ENCODE measurements at regions not wholly inside any gene's neighbourhood (a gene's known extent, or its start where the extent isn't known, plus 50 kb on each side); places are given as distances from the start of the nearest gene placed in this dataset.

DNA sequence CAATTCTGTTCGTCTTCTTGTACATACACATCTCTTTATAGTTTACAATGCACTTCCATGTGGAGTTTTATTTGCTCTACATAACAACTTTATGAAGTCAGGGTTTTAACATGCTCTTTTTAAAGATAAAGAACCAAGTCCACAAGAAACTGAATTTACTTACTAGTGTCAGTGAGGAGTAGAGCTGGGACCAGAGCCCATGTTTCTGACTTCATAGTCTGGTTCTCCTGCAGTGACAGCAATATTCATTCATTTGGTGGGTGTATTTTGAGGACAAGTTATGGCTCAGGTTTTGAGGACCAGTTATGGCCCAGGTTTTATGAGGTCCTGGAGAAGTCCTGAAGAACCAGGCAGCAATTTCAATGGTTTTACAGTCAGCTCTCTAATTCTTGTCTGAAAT lies 481.9 kb upstream of the TNC start:
- no peak overlapping the region for H3K4me3 ChIP-seq
- no peaks in the 10 kb centered on the region for H3K9me3 ChIP-seq
- DNase-seq: no peak
- no peaks in the 10 kb centered on the region for H3K27me3 ChIP-seq
- TF ChIP-seq, protein P1, sequence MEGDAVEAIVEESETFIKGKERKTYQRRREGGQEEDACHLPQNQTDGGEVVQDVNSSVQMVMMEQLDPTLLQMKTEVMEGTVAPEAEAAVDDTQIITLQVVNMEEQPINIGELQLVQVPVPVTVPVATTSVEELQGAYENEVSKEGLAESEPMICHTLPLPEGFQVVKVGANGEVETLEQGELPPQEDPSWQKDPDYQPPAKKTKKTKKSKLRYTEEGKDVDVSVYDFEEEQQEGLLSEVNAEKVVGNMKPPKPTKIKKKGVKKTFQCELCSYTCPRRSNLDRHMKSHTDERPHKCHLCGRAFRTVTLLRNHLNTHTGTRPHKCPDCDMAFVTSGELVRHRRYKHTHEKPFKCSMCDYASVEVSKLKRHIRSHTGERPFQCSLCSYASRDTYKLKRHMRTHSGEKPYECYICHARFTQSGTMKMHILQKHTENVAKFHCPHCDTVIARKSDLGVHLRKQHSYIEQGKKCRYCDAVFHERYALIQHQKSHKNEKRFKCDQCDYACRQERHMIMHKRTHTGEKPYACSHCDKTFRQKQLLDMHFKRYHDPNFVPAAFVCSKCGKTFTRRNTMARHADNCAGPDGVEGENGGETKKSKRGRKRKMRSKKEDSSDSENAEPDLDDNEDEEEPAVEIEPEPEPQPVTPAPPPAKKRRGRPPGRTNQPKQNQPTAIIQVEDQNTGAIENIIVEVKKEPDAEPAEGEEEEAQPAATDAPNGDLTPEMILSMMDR (IDR thresholded peaks at IDR 0.05): no peak
- TF ChIP-seq POLR2A (IDR thresholded peaks at IDR 0.05) (no peak), EP300 (IDR thresholded peaks at IDR 0.05) (no peak)
- H3K27ac ChIP-seq: no peak overlapping the region
- WGBS, 3 donors: 69 to 82% (median 79%) methylated on average over 1 of the region's 1 CpG
- intact Hi-C loops (cut with DNase I): loop anchor here (10.0 kb wide), 2 partner anchors 1045 to 1055 kb away; no protein-coding TSS in a partner anchor
- no peaks in the 10 kb centered on the region for H3K4me1 ChIP-seq (ENCODE audit: insufficient read depth)
- H3K36me3 ChIP-seq: no peaks in the 10 kb centered on the region

DNA sequence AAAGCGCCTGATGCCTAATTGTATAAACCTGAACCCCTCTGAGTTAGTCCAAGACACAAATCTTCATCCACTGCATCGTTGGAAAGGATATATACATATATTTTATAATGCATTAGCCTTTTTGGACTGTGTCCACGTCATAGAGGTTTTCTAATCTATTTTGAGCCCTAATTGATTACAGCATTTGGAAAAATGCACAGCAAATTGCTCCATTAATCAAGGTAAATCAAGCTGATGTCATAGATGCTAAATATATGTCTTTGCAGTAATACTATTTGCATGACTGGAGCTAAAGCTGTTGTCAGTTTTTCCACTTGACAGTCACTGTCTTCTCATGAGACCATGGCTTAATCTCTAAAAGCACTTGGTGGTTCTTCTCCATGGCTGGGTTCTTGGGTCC lies 483.5 kb upstream of the TNC start:
- intact Hi-C loops (cut with DNase I): no loop called here

DNA sequence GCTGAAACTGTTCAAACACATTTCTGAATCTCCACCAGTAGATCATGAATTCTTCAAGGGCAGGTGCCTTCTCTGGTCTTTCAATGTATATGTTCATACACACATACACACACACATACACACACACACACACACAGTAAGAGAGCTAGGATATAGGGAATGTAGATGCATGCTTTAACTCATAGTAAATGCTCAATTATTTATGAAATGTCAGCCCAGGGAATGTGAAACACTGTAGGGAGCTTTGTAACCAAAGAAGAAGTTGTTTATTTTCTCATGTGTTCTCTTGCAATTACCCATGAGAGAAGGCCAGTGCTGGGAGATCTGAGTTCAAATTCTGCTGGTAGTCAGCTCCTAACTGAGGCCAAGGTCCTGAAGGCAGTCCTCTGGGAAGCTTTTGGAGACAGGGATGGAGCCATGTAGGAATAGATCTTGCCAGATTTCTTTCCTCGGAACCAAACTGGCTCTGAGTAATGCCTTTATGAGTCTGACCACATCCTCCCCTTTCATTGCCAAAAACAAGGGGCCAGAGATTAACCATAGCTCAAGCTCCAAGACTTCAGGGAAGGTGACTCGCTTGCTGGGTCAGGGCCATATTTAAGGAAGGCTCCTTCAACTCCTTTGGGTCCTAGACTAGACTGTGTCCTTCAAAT lies 487.0 kb upstream of the TNC start:
- WGBS, 3 donors: 45 to 56% (median 54%) methylated on average over 2 of the region's 2 CpGs
- no peaks in the 10 kb centered on the region for H3K36me3 ChIP-seq
- H3K4me3 ChIP-seq: no peak overlapping the region
- H3K9me3 ChIP-seq: no peaks in the 10 kb centered on the region
- H3K4me1 ChIP-seq (ENCODE audit: insufficient read depth): no peaks in the 10 kb centered on the region
- intact Hi-C loops (cut with DNase I): no loop called here
- TF ChIP-seq POLR2A (IDR thresholded peaks at IDR 0.05): no peak
- no peak for TF ChIP-seq EP300 (IDR thresholded peaks at IDR 0.05)
- TF ChIP-seq, protein P1 (IDR thresholded peaks at IDR 0.05): no peak
- no peaks in the 10 kb centered on the region for H3K27me3 ChIP-seq
- no peak for DNase-seq
- H3K27ac ChIP-seq: no peak overlapping the region

More for the DNA sequence above, 483.5 kb upstream of the TNC start:
- TF ChIP-seq POLR2A (IDR thresholded peaks at IDR 0.05): no peak
- TF ChIP-seq, protein P1 (IDR thresholded peaks at IDR 0.05): no peak
- no peak for TF ChIP-seq EP300 (IDR thresholded peaks at IDR 0.05)
- H3K36me3 ChIP-seq: no peaks in the 10 kb centered on the region
- no peak for DNase-seq
- WGBS, 3 donors: 67 to 80% (median 69%) methylated on average over 3 of the region's 3 CpGs
- no peak overlapping the region for H3K27ac ChIP-seq
- H3K9me3 ChIP-seq: no peaks in the 10 kb centered on the region
- no peak overlapping the region for H3K4me3 ChIP-seq
- no peaks in the 10 kb centered on the region for H3K4me1 ChIP-seq (ENCODE audit: insufficient read depth)
- H3K27me3 ChIP-seq: no peaks in the 10 kb centered on the region

DNA sequence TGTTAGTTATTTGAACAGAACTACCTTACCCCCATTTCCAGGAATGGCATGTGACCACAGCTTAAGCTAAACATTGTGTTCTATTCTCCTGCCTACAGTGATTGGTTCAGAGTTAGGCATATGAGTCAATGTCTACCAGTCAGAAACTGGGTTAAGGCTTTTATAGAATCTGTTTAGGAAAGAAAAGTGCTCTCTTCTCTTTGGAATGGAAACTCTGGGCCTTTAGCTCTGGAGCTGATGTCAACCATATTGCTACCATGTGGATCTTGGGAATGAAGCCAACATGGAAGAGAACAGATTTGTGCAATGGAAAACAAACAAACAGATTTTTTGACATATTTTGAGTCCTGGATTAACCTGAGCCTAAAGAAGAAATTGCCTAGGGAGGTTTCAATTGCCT lies 488.9 kb upstream of the TNC start:
- no peaks in the 10 kb centered on the region for H3K27me3 ChIP-seq
- H3K27ac ChIP-seq: no peak overlapping the region
- no peaks in the 10 kb centered on the region for H3K9me3 ChIP-seq
- no peak for DNase-seq
- intact Hi-C loops (cut with DNase I): no loop called here
- TF ChIP-seq, protein P1 (IDR thresholded peaks at IDR 0.05): no peak
- no peaks in the 10 kb centered on the region for H3K36me3 ChIP-seq
- no peaks in the 10 kb centered on the region for H3K4me1 ChIP-seq (ENCODE audit: insufficient read depth)
- H3K4me3 ChIP-seq: no peak overlapping the region
